ENCODE measurements at regions not wholly inside any gene's neighbourhood (a gene's known extent, or its start where the extent isn't known, plus 50 kb on each side); places are given as distances from the start of the nearest gene placed in this dataset.

DNA sequence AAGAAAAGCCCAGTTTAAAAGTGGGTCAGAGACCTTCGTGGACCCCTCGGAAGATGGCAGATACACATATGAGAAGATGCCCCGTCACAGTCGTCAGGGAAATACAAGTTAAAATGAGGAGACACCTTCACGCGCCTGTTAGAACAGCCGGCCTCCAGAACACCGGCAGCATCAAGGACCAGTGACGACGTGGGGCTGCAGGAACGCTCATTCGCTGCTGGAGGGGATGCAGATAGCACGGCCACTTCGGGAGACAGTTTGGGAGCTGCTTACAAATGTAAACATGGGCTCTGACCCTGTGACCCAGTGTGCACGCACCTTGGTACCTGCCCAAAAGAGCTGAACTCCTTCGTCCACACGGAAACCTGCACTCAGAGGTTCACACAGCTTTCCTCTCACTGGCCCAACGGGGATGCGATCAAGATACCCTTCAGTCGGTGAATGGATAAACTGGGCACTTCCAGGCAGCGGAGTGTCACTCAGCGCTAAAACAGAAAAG is 83.7 kb upstream of the CTDP1 start:
- Histone ChIP-seq H3K9ac (no peak overlapping the region), H3K9me3 (peaks cover 5% of the 10 kb centered on the region), H4K20me1 (no peaks in the 10 kb centered on the region), H3K27ac (no peak overlapping the region), H3K36me3 (no peaks in the 10 kb centered on the region), H3K4me1 (peaks cover 52% of the 10 kb centered on the region), H3K27me3 (no peaks in the 10 kb centered on the region), H3K4me2 (peak overlapping the region; percentile 29), H3K4me3 (no peak overlapping the region)
- no peak for TF ChIP-seq Cebpa-rat (IDR thresholded peaks at IDR 0.05)

DNA sequence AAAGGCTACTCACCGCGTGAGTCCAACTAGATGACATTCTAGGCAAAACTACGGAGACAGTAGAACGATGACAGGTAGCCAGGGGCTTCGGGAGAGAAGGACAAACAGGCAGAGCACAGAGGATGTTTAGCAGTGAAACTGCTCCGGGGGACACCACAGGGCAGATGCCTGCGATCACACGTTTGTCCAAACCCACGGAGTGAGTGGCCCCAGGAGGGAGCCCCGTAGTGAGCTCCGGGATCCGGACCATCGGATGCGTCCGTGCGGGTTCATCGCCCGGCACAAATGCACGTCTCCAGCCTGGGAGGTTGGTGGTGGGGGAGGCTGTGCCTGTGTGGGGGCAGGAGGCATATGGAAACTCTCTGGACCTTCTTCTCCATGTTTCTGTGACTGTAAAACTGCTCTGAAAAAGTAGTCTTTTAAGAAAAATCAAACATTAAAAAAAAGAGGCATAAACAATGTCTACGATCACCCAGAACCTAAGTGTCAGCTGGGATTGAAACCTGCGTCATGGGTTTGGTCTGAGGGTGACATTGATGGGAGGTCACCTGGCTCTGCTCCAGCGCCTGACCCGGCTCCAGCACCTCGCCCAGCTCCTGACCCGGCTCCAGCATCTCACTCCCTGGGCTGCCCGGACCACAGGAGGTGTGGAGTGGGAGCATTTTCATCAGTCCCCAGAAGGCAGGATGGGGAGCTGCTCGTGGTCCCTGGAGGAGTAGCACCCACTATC is 83.0 kb upstream of the CTDP1 start:
- Histone ChIP-seq H3K36me3 (no peaks in the 10 kb centered on the region), H3K4me2 (peak overlapping the region; percentile 29), H3K9me3 (peaks cover 5% of the 10 kb centered on the region), H3K4me3 (no peak overlapping the region), H3K27me3 (no peaks in the 10 kb centered on the region), H3K4me1 (peaks cover 54% of the 10 kb centered on the region), H3K9ac (no peak overlapping the region), H3K27ac (no peak overlapping the region), H4K20me1 (no peaks in the 10 kb centered on the region)
- TF ChIP-seq Cebpa-rat (IDR thresholded peaks at IDR 0.05) = no peak

DNA sequence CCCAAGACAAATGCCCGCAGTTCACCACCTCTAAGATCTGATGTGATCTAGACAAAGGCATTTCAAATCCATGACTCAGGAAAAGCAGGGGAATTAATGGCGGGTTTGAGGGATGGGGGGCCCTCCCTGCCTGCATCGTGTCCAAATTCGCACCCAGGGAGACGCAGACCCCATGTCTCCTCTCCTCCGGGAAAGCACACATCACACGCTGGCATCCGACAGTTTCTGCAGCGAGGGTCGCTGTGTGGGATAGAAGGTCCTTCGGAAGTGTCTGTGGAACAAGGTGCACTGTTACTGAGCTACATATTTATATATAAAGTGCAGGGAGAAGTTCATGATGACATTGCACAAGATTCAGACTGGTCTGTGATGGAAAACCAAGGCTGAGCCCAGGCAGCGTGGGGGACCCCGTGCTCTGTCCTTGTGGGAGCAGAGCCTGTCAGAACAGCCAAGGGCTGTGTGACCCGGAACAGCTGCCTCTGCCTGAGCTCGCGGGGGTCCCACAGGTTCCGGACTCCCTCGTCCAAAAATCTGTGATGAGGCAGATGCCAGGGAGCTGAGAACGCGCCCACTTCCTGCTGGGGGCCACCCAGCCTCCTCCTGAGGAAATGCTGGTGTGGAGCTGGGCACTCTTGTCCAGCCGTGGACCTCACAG is 82.3 kb upstream of the CTDP1 start:
- no peak for TF ChIP-seq Cebpa-rat (IDR thresholded peaks at IDR 0.05)
- H3K9me3 ChIP-seq = peaks cover 5% of the 10 kb centered on the region
- H3K27ac ChIP-seq = no peak overlapping the region
- no peaks in the 10 kb centered on the region for H3K27me3 ChIP-seq
- H3K9ac ChIP-seq = no peak overlapping the region
- no peaks in the 10 kb centered on the region for H4K20me1 ChIP-seq
- peaks cover 61% of the 10 kb centered on the region for H3K4me1 ChIP-seq
- H3K4me2 ChIP-seq = peak overlapping the region; percentile 29; the same call in 1 of the 2 replicates
- no peak overlapping the region for H3K4me3 ChIP-seq
- no peaks in the 10 kb centered on the region for H3K36me3 ChIP-seq

DNA sequence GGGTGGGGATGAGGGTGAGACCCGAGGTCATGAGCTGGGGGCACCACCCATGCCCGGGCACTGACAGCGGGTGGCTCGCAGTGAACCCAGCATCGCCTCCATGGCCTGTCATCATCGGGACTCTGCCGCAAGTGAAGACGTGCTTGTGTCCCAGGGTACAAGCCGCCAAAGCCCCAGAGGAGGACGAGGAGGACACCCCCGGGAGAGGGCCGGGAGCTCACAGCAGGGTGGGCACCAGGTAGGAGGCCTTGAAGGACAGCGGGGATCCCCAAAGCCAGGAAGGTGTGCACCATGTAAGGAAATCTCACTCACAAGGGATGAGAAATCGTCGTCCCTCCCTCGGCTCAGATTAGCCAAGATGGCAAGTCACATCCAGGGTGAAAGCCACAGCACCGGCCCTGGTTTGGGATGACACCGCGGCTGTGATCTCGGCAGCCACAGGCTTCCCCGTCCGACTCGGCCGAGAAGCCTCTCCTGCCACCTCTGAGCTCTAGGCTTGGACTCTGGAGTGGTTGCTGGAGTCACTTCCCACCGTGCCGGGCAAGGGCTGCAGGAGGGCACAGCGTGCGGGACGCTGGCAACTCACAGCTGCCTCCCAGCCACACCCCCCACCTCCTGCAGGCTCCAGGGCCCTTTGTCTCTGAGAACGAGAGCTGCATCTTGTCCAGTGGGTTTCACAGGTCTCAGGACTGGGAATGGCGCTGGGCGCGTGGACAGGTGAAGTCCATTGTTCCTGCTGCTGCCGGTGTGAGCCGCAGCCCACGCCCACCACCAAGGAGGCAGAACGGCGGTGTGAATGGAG is 81.6 kb upstream of the CTDP1 start:
- H3K4me2 ChIP-seq = peak overlapping the region; percentile 29
- no peak for TF ChIP-seq Cebpa-rat (IDR thresholded peaks at IDR 0.05)
- H3K9me3 ChIP-seq = 0 out of 2 replicates have a peak, but pooled peaks cover under 1% of the 10 kb centered on the region
- peaks cover 68% of the 10 kb centered on the region for H3K4me1 ChIP-seq
- H3K27ac ChIP-seq = no peak overlapping the region
- H4K20me1 ChIP-seq = no peaks in the 10 kb centered on the region
- no peaks in the 10 kb centered on the region for H3K36me3 ChIP-seq
- H3K4me3 ChIP-seq = no peak overlapping the region
- H3K9ac ChIP-seq = no peak overlapping the region
- no peaks in the 10 kb centered on the region for H3K27me3 ChIP-seq

DNA sequence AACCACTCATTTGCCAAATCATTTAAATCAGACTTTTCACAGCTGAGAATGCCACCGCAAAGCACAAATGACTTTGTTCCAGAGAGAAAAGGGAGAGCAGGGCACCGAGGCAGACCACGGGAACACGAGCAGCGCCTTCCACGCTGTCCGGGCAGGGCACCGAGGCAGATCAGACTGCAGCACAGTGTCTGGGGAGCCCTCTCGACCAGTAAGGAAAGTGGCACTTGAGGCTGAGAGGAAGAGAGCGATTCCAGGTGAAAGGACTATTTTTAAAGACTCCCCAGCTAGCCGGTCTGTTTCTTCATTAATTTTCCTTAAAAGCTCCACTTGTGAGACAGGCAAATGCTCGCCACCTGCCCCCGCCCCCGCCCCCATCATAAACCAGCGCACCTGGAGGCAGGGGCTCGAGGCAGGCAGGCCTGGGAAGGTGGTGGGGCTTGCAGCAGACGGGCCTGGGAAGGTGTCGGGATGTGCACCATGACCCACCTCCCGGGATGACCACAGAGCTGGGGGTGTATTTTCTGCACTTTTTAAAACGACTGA is 80.9 kb upstream of the CTDP1 start:
- Histone ChIP-seq H3K27ac (no peak overlapping the region), H3K9ac (no peak overlapping the region), H3K36me3 (no peaks in the 10 kb centered on the region), H3K4me3 (no peak overlapping the region), H3K4me1 (peaks cover 75% of the 10 kb centered on the region), H3K27me3 (no peaks in the 10 kb centered on the region), H3K9me3 (no peaks in the 10 kb centered on the region), H4K20me1 (no peaks in the 10 kb centered on the region), H3K4me2 (peak overlapping the region; percentile 14; the same call in 1 of the 2 replicates)
- no peak for TF ChIP-seq Cebpa-rat (IDR thresholded peaks at IDR 0.05)

DNA sequence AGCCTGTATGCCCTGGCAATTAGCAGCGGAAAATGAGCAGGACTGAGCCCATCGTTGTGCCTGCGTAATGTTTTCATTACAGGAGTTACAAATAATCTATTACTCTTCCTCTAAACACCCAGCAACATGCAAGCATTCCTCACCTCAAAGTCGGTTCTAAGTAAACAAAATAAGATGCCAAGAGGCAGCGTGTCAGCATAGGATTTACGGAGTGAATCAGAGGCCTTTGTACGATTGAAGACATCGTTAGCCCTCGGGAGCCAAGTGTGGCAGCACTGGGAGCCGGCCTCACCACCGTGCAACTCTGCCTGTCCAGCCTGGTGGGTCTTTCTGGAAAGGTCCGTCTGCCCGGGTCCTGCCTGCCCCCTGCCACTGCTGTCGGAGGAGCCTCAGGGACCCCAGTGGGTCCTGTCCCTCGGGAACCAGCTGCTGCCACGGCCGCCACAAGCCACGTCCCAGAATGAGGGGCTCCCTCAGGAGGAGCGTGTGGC is 80.1 kb upstream of the CTDP1 start:
- H3K27me3 ChIP-seq = no peaks in the 10 kb centered on the region
- no peak for TF ChIP-seq Cebpa-rat (IDR thresholded peaks at IDR 0.05)
- no peaks in the 10 kb centered on the region for H3K9me3 ChIP-seq
- no peak overlapping the region for H3K4me3 ChIP-seq
- peak overlapping the region; percentile 10 for H3K4me2 ChIP-seq
- H3K4me1 ChIP-seq = peaks cover 82% of the 10 kb centered on the region
- H3K27ac ChIP-seq = no peak overlapping the region
- H4K20me1 ChIP-seq = no peaks in the 10 kb centered on the region
- H3K9ac ChIP-seq = no peak overlapping the region
- H3K36me3 ChIP-seq = no peaks in the 10 kb centered on the region

DNA sequence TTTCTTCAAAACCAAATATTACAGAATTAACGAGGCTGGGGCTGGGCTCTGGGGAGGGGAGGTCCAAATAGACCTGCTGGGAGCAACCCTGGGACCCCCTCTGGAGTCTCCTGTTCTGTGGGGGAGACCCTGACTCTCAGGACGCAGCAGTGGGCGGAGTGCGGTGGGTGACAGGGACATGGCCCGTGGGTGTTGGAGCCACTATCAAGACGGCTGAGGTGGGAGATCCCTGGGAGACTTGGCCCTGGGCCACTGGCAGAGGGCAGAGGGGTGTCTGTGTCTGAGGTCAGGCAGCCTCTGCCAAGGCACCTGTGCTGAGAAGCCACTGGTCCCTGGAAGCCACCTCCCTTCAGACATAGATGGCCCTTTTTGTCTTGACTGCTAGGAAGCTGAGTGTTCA is 79.5 kb upstream of the CTDP1 start:
- peaks cover 88% of the 10 kb centered on the region for H3K4me1 ChIP-seq
- H3K4me3 ChIP-seq = no peak overlapping the region
- H3K9me3 ChIP-seq = no peaks in the 10 kb centered on the region
- peak overlapping the region; percentile 10 for H3K4me2 ChIP-seq
- no peaks in the 10 kb centered on the region for H3K27me3 ChIP-seq
- TF ChIP-seq Cebpa-rat (IDR thresholded peaks at IDR 0.05) = no peak
- no peaks in the 10 kb centered on the region for H4K20me1 ChIP-seq
- no peak overlapping the region for H3K27ac ChIP-seq
- H3K9ac ChIP-seq = no peak overlapping the region
- H3K36me3 ChIP-seq = no peaks in the 10 kb centered on the region

DNA sequence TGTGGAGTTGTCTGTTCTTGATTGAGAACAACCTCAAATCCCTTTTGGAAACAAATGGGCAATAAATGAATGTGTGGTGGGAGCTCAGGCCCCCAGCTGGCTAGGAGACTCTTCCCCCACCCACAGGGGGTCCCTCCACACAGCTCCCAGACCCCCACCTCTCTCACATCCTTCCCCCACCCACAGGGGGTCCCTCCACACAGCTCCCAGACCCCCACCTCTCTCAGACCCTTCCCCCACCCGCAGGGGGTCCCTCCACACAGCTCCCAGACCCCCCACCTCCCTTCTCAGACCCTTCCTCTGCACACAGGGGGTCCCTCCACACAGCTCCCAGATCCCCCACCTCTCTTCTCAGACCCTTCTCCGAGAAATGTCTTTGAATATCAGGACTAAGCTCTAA is 79.0 kb upstream of the CTDP1 start:
- Histone ChIP-seq H4K20me1 (no peaks in the 10 kb centered on the region), H3K36me3 (no peaks in the 10 kb centered on the region), H3K27me3 (no peaks in the 10 kb centered on the region), H3K9ac (no peak overlapping the region), H3K4me1 (peaks cover 88% of the 10 kb centered on the region), H3K9me3 (no peaks in the 10 kb centered on the region), H3K4me2 (0 out of 2 replicates have a peak overlapping the region, but pooled peaks have one; percentile 10), H3K4me3 (no peak overlapping the region), H3K27ac (no peak overlapping the region)
- TF ChIP-seq Cebpa-rat (IDR thresholded peaks at IDR 0.05) = no peak

DNA sequence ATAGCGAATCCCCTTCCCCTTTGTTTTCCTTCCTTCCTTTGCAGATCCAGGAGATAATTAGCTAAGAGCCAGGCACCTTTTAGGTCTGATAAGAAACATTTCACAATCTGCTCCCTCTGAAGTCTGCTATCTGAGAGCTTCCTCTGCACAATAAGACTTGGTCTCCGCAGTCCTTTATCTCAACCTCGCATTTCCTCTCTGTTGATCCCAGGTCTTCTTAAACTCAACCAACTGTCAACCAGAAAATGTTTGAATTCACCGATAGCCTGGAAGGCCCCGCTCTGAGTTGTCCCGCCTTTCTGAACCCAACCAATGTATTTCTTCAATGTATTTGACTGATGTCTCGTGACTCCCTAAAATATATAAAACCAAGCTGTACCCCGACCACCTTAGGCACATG is 78.4 kb upstream of the CTDP1 start:
- H3K4me3 ChIP-seq = no peak overlapping the region
- no peaks in the 10 kb centered on the region for H4K20me1 ChIP-seq
- peaks cover 83% of the 10 kb centered on the region for H3K4me1 ChIP-seq
- no peaks in the 10 kb centered on the region for H3K36me3 ChIP-seq
- H3K27me3 ChIP-seq = no peaks in the 10 kb centered on the region
- no peak overlapping the region for H3K9ac ChIP-seq
- no peaks in the 10 kb centered on the region for H3K9me3 ChIP-seq
- no peak overlapping the region for H3K27ac ChIP-seq
- H3K4me2 ChIP-seq = peak overlapping the region; percentile 6; the same call in 1 of the 2 replicates
- TF ChIP-seq Cebpa-rat (IDR thresholded peaks at IDR 0.05) = no peak

Data from BLaER1 (cell line).